NAMALWA (cell line): ENCODE measurements at regions not wholly inside any gene's neighbourhood (a gene's known extent, or its start where the extent isn't known, plus 50 kb on each side); places are given as distances from the start of the nearest gene placed in this dataset.

ENCODE experiments used
- DNase-seq: peaks from one replicate; pipeline ENCODE4 v3.0.0-alpha.2; 2015; ENCODE audit warnings: low spot score

DNA sequence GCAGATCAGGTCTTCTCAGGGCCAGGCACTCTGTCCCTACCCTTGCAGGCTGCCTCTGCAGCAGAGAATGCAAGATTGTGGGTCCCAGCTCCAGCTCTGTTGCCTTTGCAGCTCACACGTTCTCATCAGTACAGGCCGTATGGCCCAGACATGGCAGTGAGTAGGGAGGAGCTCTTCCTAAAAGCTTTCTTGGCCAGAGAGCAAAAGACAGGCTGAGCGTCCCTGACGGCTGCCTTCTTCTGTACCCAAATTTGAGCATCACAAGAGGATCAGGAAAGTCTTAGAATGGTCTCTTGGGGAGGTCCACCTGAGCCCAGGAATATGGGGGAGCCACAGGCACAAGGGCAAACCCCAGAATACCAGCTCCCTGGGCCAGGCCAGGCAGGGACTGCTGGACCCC is 266.3 kb upstream of the ZMIZ1 start:
- no peak for DNase-seq

DNA sequence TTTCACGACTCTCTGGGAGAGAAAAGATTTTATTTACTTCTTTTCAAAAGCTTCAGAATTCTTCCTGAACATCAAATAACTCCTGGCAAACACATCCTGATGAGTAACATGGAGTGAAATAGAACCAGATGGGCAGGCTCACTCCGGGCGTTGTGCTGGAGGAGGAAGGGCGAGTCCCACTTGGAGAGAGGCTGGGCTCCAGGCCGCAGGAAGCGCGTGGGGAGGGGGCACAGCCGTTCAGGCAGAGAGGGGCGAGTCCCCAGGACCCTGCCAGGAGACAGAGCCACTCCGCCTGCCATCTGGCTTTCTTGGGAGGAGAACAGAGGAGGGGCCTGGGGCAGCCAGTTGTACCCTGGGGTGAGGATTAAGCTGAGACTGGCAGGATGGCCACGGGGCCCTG is 265.9 kb upstream of the ZMIZ1 start:
- no peak for DNase-seq

DNA sequence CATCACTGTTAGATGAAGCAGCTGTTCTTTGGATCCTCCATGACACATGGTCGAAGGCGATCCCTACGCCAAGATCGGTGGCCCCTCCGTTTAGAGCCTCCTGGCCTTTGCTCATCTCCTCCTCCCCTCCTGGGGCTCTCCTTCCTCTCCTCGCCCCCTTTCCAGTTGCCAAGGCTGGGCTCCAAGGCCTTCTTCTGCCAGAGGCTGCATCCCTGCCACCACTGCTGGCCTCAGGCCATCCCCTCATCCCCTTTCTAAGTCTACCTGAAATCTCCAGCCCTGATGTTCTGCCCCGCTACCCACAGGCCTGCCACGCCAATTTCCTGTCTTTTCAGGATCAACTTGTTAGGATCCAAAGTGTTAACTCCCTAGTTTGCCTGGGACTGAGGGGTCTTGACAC is 265.1 kb upstream of the ZMIZ1 start:
- DNase-seq = no peak

DNA sequence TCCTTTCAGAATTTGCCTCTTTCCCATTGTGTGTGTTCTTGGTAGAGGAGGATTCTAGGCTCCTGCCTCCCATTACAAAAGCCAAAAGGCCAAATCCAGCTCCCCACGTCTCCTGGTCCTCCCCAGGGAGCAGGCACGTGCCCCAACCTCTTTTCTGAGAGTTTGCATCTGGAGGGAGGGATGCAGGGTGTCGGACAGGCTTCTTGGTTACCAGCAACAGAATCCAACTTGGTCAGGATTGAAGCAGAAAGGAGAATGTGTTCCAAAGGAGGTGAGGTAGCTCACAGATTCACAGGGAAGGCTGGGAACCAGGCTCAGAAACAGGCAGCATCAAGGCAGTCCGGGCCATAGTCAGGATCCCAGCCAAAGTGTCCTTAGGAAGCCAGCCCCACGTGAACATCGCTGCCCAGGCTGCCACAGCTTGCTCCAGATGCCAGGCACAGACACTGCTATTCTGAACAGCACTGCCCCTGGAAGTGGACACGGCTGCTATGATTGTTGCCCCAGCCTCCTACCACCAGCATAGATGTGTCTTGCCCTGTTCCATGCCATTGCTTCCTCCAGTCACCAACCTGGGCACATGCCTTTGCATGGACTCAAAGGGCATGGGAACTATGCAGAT is 264.2 kb upstream of the ZMIZ1 start:
- DNase-seq = no peak

DNA sequence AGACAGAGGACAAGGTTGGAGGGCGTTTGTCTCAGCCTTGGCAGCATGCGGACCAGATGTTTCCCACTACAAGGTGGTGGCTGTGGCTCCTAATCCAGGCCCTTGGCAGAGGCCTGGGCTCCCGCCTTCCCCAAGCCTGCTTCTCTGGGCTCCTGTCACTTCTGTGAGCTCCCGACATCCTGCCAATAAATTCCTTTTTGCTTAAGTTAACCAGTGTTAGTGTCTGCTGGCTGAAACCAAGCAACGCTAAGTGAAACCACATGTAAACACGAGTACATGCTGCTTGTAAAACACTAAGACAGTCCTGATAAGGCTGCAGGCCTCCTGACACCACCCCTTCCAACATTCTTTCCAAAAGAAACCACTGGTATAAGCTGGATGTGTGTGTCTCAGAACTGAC is 263.6 kb upstream of the ZMIZ1 start:
- no peak for DNase-seq

DNA sequence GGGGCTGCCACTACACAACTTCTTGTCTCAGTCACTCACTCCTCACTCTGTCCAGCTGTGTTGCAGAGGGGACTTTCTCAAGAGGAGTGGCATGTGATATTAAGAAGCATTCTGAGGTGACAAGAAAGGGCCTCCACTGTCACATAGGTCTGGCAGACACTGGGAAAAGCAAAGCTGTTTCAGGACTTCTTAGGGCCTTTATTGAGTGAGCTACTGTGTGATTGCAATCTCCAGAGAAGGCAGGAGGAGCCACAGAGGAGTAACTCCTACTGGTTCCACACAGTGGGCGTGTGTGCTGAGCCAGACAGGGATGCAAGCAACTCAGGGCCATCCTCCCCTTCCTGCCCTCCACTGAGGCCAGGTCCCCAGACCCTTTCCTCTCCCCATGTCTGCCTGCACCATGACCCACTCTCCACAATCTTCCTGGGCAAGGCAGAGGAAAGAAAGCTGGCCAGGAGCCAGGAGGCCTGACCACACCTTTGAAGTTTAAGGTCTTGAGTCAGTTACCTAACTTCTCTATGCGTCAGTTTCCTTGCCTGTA is 262.0 kb upstream of the ZMIZ1 start:
- DNase-seq = no peak

DNA sequence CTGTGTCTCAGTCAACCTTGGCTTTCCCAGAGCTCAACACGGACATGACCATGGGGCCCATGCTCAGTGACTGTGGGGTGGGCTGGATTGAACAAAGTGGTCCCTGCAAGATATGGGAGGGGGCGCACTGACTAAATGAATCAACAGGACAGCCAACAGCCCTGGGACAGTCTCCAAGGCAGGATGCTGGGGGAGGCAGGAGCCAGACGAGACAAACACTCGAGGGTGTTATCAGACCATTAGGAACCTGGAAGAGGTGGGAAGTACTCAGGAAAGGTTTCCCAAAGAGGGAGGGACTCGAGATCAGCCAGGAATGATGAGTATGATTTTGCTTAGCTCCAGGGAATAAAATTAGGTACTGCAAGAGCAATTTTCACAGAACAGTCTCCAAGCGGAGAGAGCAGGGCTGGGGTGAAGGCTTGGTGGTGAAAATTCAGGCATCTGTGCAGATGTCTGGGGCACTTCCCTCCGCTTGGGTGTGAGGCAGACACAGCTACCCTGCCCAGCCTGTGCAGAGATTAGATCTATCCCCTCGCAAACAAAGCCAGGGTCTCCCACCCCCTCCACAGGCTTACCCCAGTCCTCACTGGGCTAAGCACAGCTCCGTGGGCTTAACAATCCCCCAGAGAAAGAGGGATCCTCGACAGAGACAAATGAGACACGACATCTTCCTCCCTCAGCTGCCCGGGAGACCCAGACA is 261.1 kb upstream of the ZMIZ1 start:
- no peak for DNase-seq

DNA sequence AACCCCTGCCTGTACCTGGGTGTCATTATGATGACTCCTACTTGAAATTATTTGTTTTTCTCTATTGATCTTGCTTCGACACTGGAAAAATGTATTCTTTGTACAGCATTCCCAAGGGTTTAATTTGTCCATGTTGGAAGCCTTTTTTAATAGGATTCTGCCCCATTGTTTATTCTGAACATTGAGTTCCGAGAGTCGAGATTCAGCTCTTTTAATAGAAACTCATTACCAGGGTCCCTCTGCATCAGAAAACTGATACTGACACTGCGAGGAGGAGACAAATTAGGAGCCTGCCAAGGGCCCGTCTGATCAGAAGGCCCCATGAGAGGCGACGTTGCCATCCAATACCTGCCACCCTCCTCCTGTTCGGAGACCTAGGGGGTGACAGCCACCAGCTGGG is 260.5 kb upstream of the ZMIZ1 start:
- no peak for DNase-seq

DNA sequence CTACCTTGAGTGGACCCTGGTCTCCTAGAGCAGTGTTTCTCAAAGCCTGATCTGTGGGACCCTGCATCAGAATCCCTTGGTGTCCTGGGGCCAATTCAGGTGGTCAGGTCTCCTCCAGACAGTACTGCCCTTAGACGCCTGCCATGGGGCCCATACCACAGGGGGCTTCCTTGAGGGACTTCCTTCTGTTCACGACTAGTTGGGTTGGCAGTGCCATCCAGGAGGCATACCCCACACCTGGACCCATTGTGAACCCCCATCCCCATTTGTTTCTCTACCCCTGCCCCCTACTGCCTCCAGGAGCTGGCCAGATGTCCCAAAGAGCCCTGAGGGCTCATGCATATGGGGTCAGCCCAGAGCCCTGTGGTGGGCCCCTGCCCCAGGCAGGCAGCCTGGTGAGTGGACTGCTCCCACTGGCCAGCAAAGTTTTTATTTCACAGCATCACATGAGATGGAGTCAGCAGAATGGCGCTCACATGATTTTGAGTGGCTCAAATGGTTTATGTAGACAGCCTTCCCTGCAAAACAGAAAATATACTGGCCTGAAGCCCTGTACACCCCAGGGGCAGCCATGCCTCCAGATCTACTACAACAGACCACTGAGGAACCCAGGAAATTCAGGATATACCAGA is 259.9 kb upstream of the ZMIZ1 start:
- DNase-seq = no peak

DNA sequence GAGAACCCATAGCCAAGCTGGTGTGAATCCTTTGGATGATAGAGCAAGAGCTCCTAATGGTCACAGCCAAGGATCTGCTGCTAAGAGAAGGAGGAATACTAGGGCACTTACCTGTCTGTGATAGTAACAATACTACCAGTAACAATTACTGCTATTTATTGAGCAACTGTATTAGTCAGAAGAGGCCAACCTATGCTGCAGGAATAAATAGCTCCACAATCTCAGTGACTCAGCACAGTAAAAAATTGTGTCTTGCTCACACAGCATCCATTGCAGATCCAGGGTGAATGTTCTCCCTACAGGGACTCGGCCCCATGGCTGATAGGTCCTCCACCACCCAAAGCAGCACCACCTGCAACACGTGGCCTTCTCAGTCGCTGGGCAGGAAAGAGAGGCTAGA is 257.6 kb upstream of the ZMIZ1 start:
- no peak for DNase-seq

DNA sequence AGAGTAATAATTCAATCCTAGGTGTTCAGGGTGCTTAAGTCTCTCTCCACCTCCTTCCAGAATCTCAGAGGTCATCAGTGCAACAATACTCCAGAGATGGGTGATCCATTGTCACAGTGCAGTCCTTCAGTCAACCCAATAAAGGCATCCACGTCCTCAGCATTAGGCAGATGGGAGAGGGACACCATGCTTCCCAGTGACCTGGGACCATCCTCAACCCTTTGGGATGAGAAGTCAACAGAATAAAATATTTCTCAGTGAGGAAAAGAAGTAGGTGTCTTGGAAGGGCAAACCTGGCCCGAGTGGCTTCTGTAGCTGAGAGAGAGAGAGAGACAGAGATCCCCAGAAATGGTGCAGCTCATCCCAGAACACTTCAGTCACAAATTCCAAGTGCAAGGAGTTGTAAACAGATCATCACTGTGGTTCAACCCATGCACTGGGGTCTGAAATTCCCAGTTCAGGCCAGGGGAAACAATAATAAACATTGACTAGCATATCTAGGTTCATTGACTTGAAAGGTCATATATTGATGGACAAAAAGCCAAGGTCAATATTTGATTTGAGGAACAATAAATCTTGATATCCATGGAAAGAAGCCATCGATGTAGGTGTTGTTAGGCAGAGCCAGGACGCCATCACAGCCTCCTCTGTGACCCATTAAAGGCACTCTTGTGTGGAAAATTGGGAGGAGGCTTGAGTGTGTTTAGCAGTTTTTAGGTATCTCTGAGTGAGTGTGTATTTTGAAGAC is 256.0 kb upstream of the ZMIZ1 start:
- DNase-seq = no peak

DNA sequence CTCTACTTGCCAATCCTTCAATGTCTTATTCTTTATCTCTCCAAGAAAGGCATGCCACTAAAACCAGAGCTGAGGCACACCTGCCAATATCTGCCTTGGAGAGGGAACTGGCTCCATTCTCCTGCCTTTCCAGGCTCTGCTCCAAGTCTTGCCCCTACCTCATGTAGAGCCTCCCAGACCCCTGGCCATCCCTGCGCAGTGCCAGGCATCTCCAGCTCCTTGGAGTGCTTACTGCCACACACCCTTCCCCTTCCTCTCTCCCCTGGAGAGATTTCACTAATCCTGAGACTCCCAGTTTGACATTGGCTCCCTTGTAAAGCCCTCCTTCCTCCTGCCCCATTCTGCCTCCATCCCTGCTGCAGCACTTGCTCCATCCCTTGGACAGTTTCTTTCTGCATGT is 255.2 kb upstream of the ZMIZ1 start:
- no peak for DNase-seq

DNA sequence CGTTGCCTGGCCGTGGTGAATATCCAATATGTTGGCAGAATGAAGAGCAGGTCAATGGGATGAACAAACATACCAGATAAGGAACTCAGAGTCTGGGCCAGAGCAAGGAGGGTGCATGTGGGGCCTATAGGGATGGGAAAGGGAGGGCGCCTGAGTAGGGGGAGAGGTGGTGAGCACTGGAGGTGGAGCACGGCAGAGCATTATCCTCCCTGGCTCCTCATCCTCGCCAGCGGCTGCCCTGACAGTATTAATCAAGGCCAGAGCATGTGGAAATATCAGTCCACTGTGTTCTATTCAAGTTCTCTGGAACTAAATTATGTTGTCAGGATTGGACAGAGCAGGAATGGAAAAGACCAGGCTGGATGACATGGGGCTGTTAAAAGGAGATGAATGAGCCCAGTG is 254.8 kb upstream of the ZMIZ1 start:
- no peak for DNase-seq

DNA sequence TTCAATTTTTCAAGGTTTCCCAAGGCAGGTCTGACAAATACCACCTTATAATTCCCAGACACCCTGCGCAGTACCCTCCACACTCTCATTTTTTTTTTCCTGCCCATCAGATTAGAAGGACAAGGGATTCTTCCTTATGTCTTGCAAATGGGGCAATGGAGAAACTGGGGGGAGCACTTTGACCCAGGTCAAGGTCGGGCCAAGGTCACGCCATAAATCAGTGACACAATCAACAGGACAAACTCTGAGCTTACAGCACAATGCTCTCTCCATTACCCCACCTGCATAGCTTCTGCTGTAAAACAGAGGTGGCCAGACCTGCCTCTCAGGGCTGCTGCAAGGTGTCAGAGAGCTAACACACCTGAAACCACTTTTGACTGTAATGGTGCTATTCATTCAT is 254.4 kb upstream of the ZMIZ1 start:
- DNase-seq = no peak

DNA sequence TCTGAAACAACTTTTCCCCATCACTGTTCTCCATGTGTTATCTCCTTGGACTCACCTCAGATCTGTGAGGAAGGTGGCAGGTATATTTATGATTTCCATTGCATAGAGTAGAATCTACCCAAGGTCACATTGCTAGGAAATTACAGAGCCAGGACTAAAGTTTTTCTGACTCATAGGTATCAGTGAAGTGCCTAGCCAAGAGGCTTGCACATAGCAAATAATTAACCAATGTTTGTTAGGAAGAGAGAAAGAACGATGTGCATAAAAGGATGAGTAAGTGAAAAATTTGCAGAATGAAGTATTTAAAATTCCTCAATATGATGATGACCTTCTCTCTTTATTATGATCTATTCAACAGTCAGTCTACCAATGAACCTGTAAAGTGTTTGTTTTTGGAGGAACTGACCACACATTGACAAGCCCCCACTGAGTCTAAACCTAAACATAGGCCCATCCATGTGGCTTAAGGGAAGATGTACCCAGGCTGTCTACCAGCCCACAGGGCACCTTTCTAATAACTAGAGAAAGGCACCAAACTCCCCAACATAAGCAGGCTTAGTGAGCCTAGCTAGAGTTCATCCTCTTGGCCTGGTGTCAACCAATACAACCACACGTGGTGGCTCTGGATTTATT is 252.9 kb upstream of the ZMIZ1 start:
- DNase-seq = no peak

DNA sequence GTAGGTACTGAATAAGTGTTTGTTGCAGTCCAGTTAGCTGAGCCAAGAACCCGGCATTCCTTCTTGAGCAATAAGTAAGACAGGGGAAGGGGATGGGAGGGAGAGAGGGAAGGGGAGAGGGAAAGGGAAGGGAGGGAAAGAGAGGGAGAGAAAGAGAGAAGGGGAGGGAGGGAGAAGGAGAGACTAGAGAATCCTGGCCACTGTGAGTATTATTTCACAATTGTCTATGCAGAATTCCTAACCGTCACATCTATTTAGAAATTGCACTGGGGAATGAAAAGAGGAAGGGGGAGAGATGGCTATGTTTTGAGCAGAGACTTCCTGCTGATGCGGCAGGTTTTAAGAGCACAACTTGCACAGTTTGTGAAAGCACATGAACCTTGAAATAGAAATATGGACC is 251.4 kb upstream of the ZMIZ1 start:
- no peak for DNase-seq

DNA sequence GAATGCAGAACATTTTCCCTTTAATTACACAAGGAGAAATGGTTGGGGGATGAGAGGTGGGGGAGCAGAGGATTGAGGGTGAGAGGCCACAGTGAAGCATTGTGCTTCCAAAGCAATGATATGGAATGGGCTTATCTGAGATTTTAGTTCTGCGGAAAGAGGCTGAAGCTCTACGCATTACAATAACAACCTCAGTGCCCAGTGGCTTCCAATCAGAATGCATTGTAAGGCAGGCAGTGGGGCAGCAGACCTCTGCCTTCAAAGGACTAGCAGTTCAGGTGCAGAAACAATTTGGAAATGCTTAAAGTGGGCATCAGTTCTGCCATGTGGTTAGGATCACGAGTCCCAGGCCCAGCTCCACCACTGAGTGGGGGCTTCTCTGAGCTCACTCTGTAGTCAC is 251.0 kb upstream of the ZMIZ1 start:
- DNase-seq = no peak

DNA sequence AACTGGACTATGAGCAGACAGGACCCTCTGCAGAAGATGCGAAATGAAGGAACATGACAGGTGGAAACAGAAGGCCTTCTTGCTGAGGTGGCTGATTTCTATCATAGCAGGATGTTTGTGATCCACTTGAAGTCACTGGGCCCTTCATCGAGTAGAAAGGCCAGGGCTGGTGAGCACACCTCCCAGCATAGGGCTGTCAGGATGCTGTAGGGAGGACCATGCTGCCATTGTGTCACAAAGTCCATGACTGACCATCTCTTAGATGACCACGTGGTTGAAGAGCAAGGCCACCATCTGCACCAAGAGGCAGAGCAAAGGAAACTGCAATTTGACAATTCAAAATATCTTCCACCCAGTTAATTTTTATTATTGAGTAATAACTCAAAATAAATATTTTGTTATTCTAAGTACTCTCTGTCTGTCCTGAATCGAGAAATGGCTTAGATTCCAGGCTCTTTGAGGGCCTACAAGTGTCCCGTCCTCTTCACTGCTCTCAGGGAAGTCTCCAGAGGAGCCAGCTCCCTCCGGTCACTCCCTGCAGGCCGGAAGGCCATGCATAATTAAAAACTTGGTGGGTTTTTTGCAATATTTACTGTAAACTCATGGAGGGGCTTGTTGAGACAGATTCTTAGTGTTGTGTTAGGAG is 249.3 kb upstream of the ZMIZ1 start:
- DNase-seq = no peak

DNA sequence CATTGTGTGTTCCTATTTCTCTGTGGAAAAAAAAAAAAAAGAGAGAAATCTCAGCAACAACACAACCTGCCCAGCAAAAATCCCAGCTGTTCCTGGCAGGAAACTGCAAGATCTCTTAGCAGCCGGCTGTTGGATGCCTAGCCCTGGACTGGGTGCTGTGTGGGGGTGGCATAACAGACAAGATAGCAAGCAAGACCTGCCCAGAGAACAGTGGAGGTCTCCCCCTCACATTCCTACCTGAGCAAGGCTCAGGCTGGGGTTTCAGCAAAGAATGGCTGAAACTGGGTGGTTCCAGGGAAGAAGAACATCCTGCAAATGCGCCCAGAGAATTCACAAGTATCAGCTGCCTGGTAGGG is 248.8 kb upstream of the ZMIZ1 start:
- no peak for DNase-seq

DNA sequence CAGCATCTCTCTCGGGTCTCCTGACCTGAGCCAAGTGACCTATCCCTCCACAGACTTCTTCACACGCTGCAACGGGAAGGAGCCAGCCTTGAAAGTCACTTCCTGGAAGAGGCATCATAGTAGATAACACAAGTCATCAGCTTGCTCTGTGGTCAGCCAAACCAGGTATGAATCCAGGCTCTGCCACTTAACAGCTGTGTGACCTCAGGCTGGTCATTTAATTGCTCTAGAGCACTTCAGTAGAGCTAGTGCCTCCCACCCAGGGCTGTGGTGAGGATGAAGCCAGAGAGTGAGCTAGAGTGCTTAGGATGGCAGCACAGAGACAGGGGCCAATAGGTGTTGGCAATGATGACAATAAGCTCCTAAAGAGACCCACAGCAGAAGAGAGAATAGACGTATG is 247.7 kb upstream of the ZMIZ1 start:
- no peak for DNase-seq

DNA sequence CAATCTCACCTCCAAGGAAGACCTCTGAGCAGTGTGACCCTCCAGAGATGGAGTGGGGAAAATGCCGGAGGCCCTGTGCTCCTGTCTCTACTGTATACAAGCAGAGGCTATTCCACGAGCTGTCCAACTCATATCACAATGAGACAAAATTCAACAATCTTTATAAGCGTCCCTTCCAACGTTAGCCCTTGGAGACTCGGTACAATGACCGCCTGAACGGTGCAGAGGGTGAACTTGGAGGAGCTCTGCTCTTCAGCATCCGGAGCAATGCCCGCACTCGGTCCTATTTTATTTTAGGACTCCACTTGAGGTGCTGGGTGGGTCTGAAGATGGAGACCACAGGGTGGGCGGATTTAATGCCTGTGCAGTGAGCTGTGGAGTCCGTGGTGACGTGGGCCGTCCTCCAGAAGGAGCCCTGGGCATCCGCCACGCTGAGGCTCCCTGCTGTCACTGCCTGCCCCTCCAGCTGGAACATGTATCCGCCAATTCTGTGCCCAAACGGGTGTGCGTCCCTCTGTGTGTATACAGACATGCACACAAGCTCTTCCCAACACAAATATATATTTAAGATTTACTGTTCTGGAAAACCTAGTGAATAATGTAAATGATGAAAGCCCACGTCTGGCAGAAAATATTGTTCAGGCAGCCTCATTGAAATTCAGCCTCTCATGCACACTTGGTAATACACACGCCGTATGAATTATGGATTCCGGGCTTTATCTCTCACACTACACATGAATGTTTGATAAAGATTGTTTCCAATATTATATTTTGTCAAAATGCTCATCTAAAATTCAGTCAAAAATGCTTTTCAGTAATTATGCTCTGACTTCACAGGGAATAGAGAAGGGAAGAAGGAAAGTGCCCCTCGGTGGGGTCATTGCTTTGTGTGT is 239.9 kb upstream of the ZMIZ1 start:
- DNase-seq = no peak
